NT2/D1 (cell line): ENCODE measurements at regions not wholly inside any gene's neighbourhood (a gene's known extent, or its start where the extent isn't known, plus 50 kb on each side); places are given as distances from the start of the nearest gene placed in this dataset.

Source experiments
- YY1 ChIP-seq: IDR thresholded peaks from 2 replicates; pipeline ENCODE4 v1.6.1; 2011; ENCODE audit not compliant: insufficient read length, insufficient read depth
- ZNF274 ChIP-seq: IDR thresholded peaks from 2 replicates; pipeline ENCODE4 v1.6.1; 2011; ENCODE audit warnings: mild to moderate bottlenecking, low read depth, low read length

DNA sequence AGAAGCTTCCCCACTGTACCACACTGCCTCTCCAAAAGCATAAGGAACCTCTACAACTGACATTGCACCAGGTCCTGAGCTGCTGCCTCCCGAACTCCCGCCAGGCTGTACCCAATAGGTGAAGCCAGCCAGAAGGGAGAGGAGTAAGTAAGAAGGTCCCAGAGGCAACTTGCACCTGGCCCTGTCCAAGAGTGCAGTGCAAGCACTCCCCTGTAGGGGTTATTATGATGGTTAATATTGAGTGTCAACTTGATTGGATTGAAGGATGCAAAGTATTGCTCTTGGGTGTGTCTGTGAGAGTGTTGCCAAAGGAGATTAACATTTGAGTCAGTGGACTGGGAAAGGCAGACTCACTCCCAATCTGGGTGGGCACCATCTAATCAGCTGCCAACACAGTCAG lies 879.3 kb upstream of the SLIT2 start:
- TF ChIP-seq YY1 (no peak), ZNF274 (no peak)
